GM19455 (cell line): ENCODE measurements at regions not wholly inside any gene's neighbourhood (a gene's known extent, or its start where the extent isn't known, plus 50 kb on each side); places are given as distances from the start of the nearest gene placed in this dataset.
"Not testable (repeated sequence)": the region's sequence is repeated elsewhere in the genome, so short reads cannot be mapped to it uniquely, and the experiment has no call there.

ENCODE experiments used
- ATAC-seq: cut with Tn5 transposase; IDR thresholded peaks from one replicate; pipeline ENCODE4 v1.9.1; 2021; ENCODE audit not compliant: unreplicated experiment

- ATAC-seq = peak; percentile 56
Observed at GRCh38 chr7:65722361-65722792, 150.5 kb upstream of the VKORC1L1 start.

GRCh38 chr7:65727182-65727581 is 145.7 kb upstream of the VKORC1L1 start:
- not testable (repeated sequence) for ATAC-seq

- no peak for ATAC-seq
Observed at GRCh38 chr7:65731129-65731528, 141.7 kb upstream of the VKORC1L1 start.

GRCh38 chr7:65731562-65732035 is 141.3 kb upstream of the VKORC1L1 start:
- ATAC-seq = no peak

- no peak for ATAC-seq
Observed at GRCh38 chr7:65744406-65744805, 128.5 kb upstream of the VKORC1L1 start.

GRCh38 chr7:65746398-65746669 is 126.5 kb upstream of the VKORC1L1 start:
- ATAC-seq = no peak

GRCh38 chr7:65749039-65749438 is 123.8 kb upstream of the VKORC1L1 start:
- no peak for ATAC-seq

GRCh38 chr7:65749518-65749917 is 123.4 kb upstream of the VKORC1L1 start:
- no peak for ATAC-seq

- peak; percentile 99 for ATAC-seq
Observed at GRCh38 chr7:65750511-65751344, 122.1 kb upstream of the VKORC1L1 start.

- not testable (repeated sequence) for ATAC-seq
Observed at GRCh38 chr7:65754070-65754469, 118.8 kb upstream of the VKORC1L1 start.

- not testable (repeated sequence) for ATAC-seq
Observed at GRCh38 chr7:65758991-65759390, 113.9 kb upstream of the VKORC1L1 start.

GRCh38 chr7:65762712-65763111 is 110.2 kb upstream of the VKORC1L1 start:
- ATAC-seq = not testable (repeated sequence)

- not testable (repeated sequence) for ATAC-seq
Observed at GRCh38 chr7:65763114-65763513, 109.8 kb upstream of the VKORC1L1 start.

- ATAC-seq = peak; percentile 98
Observed at GRCh38 chr7:65770473-65771225, 102.2 kb upstream of the VKORC1L1 start.

GRCh38 chr7:65771226-65771569 is 101.7 kb upstream of the VKORC1L1 start:
- not testable (repeated sequence) for ATAC-seq

GRCh38 chr7:65776677-65777076 is 96.2 kb upstream of the VKORC1L1 start:
- not testable (repeated sequence) for ATAC-seq

- not testable (repeated sequence) for ATAC-seq
Observed at GRCh38 chr7:65789943-65790342, 82.9 kb upstream of the VKORC1L1 start.

GRCh38 chr7:65791788-65792187 is 81.1 kb upstream of the VKORC1L1 start:
- ATAC-seq = not testable (repeated sequence)

GRCh38 chr7:65792726-65793125 is 80.1 kb upstream of the VKORC1L1 start:
- ATAC-seq = not testable (repeated sequence)

GRCh38 chr7:65794671-65795391 is 78.0 kb upstream of the VKORC1L1 start:
- ATAC-seq = not testable (repeated sequence)

GRCh38 chr7:65795392-65795716 is 77.5 kb upstream of the VKORC1L1 start:
- ATAC-seq = not testable (repeated sequence)

- ATAC-seq = no peak
Observed at GRCh38 chr7:65796205-65796604, 76.7 kb upstream of the VKORC1L1 start.
